SK-N-SH (cell line): ENCODE measurements at regions not wholly inside any gene's neighbourhood (a gene's known extent, or its start where the extent isn't known, plus 50 kb on each side); places are given as distances from the start of the nearest gene placed in this dataset.

Source experiments
- CTCF ChIA-PET: fragments of 300-600, 350-600 bp; formaldehyde crosslinking; extraction: SDS; loops from one replicate; lab custom pipeline; 2021; lab: Yijun Ruan, JAX
- POLR2A ChIA-PET: fragments of 350-600 bp; sonication (Branson Sonifier 250); formaldehyde crosslinking; extraction: SDS; loops from one replicate; lab custom pipeline; 2020; ENCODE audit warnings: antibody characterized with exemption, inconsistent platforms; lab: Yijun Ruan, JAX
- DNase-seq: peaks from one replicate; pipeline ENCODE4 v3.0.0; 2012
- H2AFZ ChIP-seq: fragments of 200-600 bp; sonication (generic); 2 replicates; pipeline ENCODE4 v1.8.1; 2016; ENCODE audit warnings: antibody characterized with exemption, mild to moderate bottlenecking, low read depth
- H3F3A ChIP-seq: fragments of 200-600 bp; sonication (generic); replicated peaks from 2 replicates; pipeline ENCODE3; 2016; ENCODE audit warnings: antibody characterized with exemption, mild to moderate bottlenecking; ENCODE audit not compliant: insufficient read depth
- H3K27ac ChIP-seq, 2 experiments: fragments of 200-500 bp in 1 of 2; fragments of 200-600 bp in 1 of 2; sonication (Bioruptor generic) in 1 of 2; sonication (generic), shearing (Covaris generic) in 1 of 2; 2 replicates each; pipeline versions ENCODE4 v1.5.1 to v1.6.1; 2014 to 2016; ENCODE audit warnings: low read depth in 2 of 2, inconsistent platforms in 1 of 2, low read length in 1 of 2, mild to moderate bottlenecking in 1 of 2, mixed read lengths in 1 of 2
- H3K27me3 ChIP-seq: fragments of 200-600 bp; sonication (generic), shearing (Covaris generic); 2 replicates; pipeline ENCODE4 v1.6.1; 2016; ENCODE audit warnings: mixed run types; ENCODE audit not compliant: insufficient read depth
- H3K36me3 ChIP-seq, 2 experiments: fragments of 200-500 bp in 1 of 2; fragments of 200-600 bp in 1 of 2; sonication (Bioruptor generic) in 1 of 2; sonication (generic) in 1 of 2; replicated peaks in 1 of 2; 2 replicates each; pipeline versions ENCODE3 to v1.5.1; 2014 to 2016; ENCODE audit warnings: low read length in 1 of 2, mild to moderate bottlenecking in 1 of 2; ENCODE audit not compliant: insufficient read depth in 2 of 2, control insufficient read depth in 1 of 2
- H3K4me1 ChIP-seq, 2 experiments: fragments of 200-500 bp in 1 of 2; fragments of 200-600 bp in 1 of 2; sonication (Bioruptor generic) in 1 of 2; sonication (generic), shearing (Covaris generic) in 1 of 2; 2 replicates each; pipeline versions ENCODE4 v1.5.1 to v1.6.1; 2014 to 2016; ENCODE audit warnings: low read depth in 1 of 2, low read length in 1 of 2, mixed run types in 1 of 2; ENCODE audit not compliant: insufficient read depth in 2 of 2, control insufficient read depth in 1 of 2
- H3K4me2 ChIP-seq: fragments of 200-600 bp; sonication (generic), shearing (Covaris generic); 2 replicates; pipeline ENCODE4 v1.6.1; 2017; ENCODE audit warnings: mixed run types
- H3K4me3 ChIP-seq, 2 experiments: fragments of 200-500 bp in 1 of 2; fragments of 200-600 bp in 1 of 2; sonication (Bioruptor generic) in 1 of 2; sonication (generic), shearing (Covaris generic) in 1 of 2; 2 replicates each; pipeline versions ENCODE4 v1.5.1 to v1.8.1; 2014 to 2016; ENCODE audit warnings: low read depth in 2 of 2, inconsistent platforms in 1 of 2, low read length in 1 of 2, mild to moderate bottlenecking in 1 of 2, mixed read lengths in 1 of 2, moderate library complexity in 1 of 2
- H3K79me2 ChIP-seq: fragments of 200-600 bp; sonication (generic); 2 replicates; pipeline ENCODE4 v1.8.1; 2017; ENCODE audit warnings: mild to moderate bottlenecking; ENCODE audit not compliant: insufficient read depth
- H3K9ac ChIP-seq: fragments of 200-600 bp; sonication (generic); 2 replicates; pipeline ENCODE4 v1.6.1; 2017; ENCODE audit warnings: mixed run types
- H3K9me2 ChIP-seq: fragments of 200-600 bp; sonication (generic); 2 replicates; pipeline ENCODE4 v1.6.1; 2017; ENCODE audit warnings: mixed run types
- H3K9me3 ChIP-seq: fragments of 200-600 bp; sonication (generic); 2 replicates; pipeline ENCODE4 v1.6.1; 2017; ENCODE audit warnings: mixed run types, mild to moderate bottlenecking, moderate library complexity
- H4K20me1 ChIP-seq: fragments of 200-600 bp; sonication (generic); 2 replicates; pipeline ENCODE4 v1.6.1; 2017; ENCODE audit warnings: mild to moderate bottlenecking, mixed run types; ENCODE audit not compliant: insufficient read depth
- CHD2 ChIP-seq: fragments of 150-350 bp; IDR thresholded peaks from 2 replicates; pipeline ENCODE4 v1.6.1; 2018; ENCODE audit warnings: low read length; ENCODE audit not compliant: partially characterized antibody
- ELF1 ChIP-seq: IDR thresholded peaks from 2 replicates; pipeline ENCODE4 v1.4.0; 2012
- EP300 ChIP-seq, 2 experiments: IDR thresholded peaks; 2 replicates each; pipeline versions ENCODE4 v1.4.0 to v1.6.1; 2012; ENCODE audit warnings: borderline replicate concordance in 1 of 2, low read depth in 1 of 2, low read length in 1 of 2
- EZH2phosphoT487 ChIP-seq: fragments of 200-600 bp; sonication (generic); IDR thresholded peaks from 2 replicates; pipeline ENCODE4 v1.6.1; 2017; ENCODE audit warnings: low read depth, mixed run types, mild to moderate bottlenecking, antibody characterized with exemption, moderate library complexity, borderline replicate concordance
- FOXM1 ChIP-seq: IDR thresholded peaks from 2 replicates; pipeline ENCODE4 v1.4.0; 2012; ENCODE audit warnings: low read depth, mild to moderate bottlenecking
- GABPA ChIP-seq: IDR thresholded peaks from 2 replicates; pipeline ENCODE4 v1.4.0; 2012; ENCODE audit warnings: low read depth, mild to moderate bottlenecking
- JUND ChIP-seq: IDR thresholded peaks from 2 replicates; pipeline ENCODE4 v1.4.0; 2012
- NFIC ChIP-seq: IDR thresholded peaks from 2 replicates; pipeline ENCODE4 v1.4.0; 2012; ENCODE audit warnings: borderline replicate concordance
- NRF1 ChIP-seq: IDR thresholded peaks from 2 replicates; pipeline ENCODE4 v1.6.1; 2012; ENCODE audit warnings: low read depth, mild to moderate bottlenecking, low read length
- RCOR1 ChIP-seq: fragments of 150-350 bp; IDR thresholded peaks from 2 replicates; pipeline ENCODE4 v1.6.1; 2017; ENCODE audit warnings: antibody characterized with exemption, low read length
- RXRA ChIP-seq: IDR thresholded peaks from 2 replicates; pipeline ENCODE4 v1.4.0; 2012; ENCODE audit warnings: low read depth, mild to moderate bottlenecking, borderline replicate concordance
- YY1 ChIP-seq: IDR thresholded peaks from 2 replicates; pipeline ENCODE4 v1.4.0; 2012; ENCODE audit warnings: low read depth, mild to moderate bottlenecking
- WGBS: methylation state at CpG from one replicate; pipeline ENCODE4 v1.1.6; 2017; ENCODE audit warnings: low lambda C conversion rate; 5-methylcytosine and 5-hydroxymethylcytosine counted together
- TF ChIP-seq, protein P1 (sequence below): IDR thresholded peaks from 2 replicates; pipeline ENCODE4 v1.4.0; 2012; ENCODE audit warnings: low read depth, borderline replicate concordance
- TF ChIP-seq, protein P2 (sequence below): fragments of 150-350 bp; IDR thresholded peaks from 2 replicates; pipeline ENCODE4 v1.6.1; 2016; ENCODE audit warnings: mild to moderate bottlenecking, low read depth, low read length
- TF ChIP-seq, protein P3 (sequence below): IDR thresholded peaks from 2 replicates; pipeline ENCODE4 v1.4.0; 2012; ENCODE audit warnings: low read depth, borderline replicate concordance
- TF ChIP-seq, protein P4 (sequence below): IDR thresholded peaks from 2 replicates; pipeline ENCODE4; 2012

DNA sequence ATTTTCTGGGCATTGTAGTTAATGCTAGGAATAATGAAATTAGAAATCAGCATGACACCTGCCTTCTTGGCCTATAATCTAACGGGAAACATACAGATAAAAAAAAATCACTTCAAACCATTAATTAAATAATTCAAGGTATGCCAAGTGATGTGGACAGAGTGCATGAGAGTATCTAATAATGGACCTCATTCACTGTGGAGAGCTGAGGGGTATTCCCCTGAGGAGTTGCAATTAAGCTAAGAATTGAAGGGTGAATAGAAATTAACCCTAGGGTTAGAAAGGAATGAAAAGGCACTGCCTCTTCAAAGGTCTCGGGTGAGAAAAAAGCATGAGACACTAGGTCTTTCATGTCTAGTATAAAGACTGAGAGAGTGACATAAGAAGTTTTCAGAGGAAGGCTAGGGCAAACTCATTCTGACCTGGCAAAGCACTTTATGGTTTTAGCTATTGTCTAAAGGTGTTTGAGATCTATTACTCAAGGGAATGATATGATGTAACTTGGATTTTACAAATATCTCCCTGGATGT lies 466.1 kb downstream of the KCNT2 start:
- Histone ChIP-seq H3K4me3 (no peak overlapping the region), H3K9me2 (no peaks in the 10 kb centered on the region), H2AFZ (no peak overlapping the region), H3K27me3 (no peaks in the 10 kb centered on the region), H4K20me1 (no peaks in the 10 kb centered on the region), H3K9me3 (no peaks in the 10 kb centered on the region), H3K36me3 (no peaks in the 10 kb centered on the region), H3K9ac (no peak overlapping the region), H3K4me1 (no peaks in the 10 kb centered on the region; a peak in 2 of 4 replicates), H3K4me2 (no peak overlapping the region), H3K79me2 (no peaks in the 10 kb centered on the region), H3K27ac (no peak overlapping the region), H3F3A (no peaks in the 10 kb centered on the region)
- no peak for DNase-seq
- ChIA-PET CTCF (no interaction called here), POLR2A (no interaction called here)
- TF ChIP-seq EP300 (IDR thresholded peaks at IDR 0.05; ENCODE audit: borderline replicate concordance in 1 of 2, low read depth in 1 of 2, low read length in 1 of 2) (no peak), RCOR1 (no peak), GABPA (no peak), CHD2 (no peak), YY1 (no peak), RXRA (no peak), JUND (no peak), FOXM1 (no peak), ELF1 (no peak), NFIC (no peak), NRF1 (no peak), EZH2phosphoT487 (no peak)
- TF ChIP-seq, protein P1, sequence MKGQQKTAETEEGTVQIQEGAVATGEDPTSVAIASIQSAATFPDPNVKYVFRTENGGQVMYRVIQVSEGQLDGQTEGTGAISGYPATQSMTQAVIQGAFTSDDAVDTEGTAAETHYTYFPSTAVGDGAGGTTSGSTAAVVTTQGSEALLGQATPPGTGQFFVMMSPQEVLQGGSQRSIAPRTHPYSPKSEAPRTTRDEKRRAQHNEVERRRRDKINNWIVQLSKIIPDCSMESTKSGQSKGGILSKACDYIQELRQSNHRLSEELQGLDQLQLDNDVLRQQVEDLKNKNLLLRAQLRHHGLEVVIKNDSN, result no peak
- TF ChIP-seq, protein P2, sequence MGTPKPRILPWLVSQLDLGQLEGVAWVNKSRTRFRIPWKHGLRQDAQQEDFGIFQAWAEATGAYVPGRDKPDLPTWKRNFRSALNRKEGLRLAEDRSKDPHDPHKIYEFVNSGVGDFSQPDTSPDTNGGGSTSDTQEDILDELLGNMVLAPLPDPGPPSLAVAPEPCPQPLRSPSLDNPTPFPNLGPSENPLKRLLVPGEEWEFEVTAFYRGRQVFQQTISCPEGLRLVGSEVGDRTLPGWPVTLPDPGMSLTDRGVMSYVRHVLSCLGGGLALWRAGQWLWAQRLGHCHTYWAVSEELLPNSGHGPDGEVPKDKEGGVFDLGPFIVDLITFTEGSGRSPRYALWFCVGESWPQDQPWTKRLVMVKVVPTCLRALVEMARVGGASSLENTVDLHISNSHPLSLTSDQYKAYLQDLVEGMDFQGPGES, result no peak
- TF ChIP-seq, protein P3, sequence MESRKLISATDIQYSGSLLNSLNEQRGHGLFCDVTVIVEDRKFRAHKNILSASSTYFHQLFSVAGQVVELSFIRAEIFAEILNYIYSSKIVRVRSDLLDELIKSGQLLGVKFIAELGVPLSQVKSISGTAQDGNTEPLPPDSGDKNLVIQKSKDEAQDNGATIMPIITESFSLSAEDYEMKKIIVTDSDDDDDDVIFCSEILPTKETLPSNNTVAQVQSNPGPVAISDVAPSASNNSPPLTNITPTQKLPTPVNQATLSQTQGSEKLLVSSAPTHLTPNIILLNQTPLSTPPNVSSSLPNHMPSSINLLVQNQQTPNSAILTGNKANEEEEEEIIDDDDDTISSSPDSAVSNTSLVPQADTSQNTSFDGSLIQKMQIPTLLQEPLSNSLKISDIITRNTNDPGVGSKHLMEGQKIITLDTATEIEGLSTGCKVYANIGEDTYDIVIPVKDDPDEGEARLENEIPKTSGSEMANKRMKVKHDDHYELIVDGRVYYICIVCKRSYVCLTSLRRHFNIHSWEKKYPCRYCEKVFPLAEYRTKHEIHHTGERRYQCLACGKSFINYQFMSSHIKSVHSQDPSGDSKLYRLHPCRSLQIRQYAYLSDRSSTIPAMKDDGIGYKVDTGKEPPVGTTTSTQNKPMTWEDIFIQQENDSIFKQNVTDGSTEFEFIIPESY, result no peak
- TF ChIP-seq, protein P4, sequence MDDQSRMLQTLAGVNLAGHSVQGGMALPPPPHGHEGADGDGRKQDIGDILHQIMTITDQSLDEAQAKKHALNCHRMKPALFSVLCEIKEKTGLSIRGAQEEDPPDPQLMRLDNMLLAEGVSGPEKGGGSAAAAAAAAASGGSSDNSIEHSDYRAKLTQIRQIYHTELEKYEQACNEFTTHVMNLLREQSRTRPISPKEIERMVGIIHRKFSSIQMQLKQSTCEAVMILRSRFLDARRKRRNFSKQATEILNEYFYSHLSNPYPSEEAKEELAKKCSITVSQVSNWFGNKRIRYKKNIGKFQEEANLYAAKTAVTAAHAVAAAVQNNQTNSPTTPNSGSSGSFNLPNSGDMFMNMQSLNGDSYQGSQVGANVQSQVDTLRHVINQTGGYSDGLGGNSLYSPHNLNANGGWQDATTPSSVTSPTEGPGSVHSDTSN, result no peak
- 94% methylated on average over 2 of the region's 2 CpGs for WGBS
